HepG2 (cell line): ENCODE measurements at regions not wholly inside any gene's neighbourhood (a gene's known extent, or its start where the extent isn't known, plus 50 kb on each side); places are given as distances from the start of the nearest gene placed in this dataset.

Source experiments
- BHLHE40 ChIP-seq: IDR thresholded peaks from 2 replicates; pipeline ENCODE4 v1.6.1; 2011; ENCODE audit warnings: low read length, improper control_type of control experiment
- CBX2 ChIP-seq, 2 experiments: fragments of 200-600 bp in 1 of 2; sonication (generic); formaldehyde crosslinking in 1 of 2; IDR thresholded peaks; 2 replicates each; pipeline versions ENCODE4 v1.7.0 to v1.8.1; 2018 to 2022; ENCODE audit warnings: low read depth in 2 of 2, low read length in 1 of 2, mild to moderate bottlenecking in 1 of 2, missing genetic modification reagents in 1 of 2
- CREM ChIP-seq, 2 experiments: sonication (generic) in 1 of 2; formaldehyde crosslinking in 1 of 2; IDR thresholded peaks; 2 replicates each; pipeline versions ENCODE4 v1.4.0 to v1.6.1; 2016 to 2020; ENCODE audit warnings: antibody characterized with exemption in 1 of 2, mild to moderate bottlenecking in 1 of 2, missing genetic modification reagents in 1 of 2
- DNMT1 ChIP-seq: sonication (generic); formaldehyde crosslinking; IDR thresholded peaks from 2 replicates; pipeline ENCODE4 v1.5.1; 2020; ENCODE audit warnings: mild to moderate bottlenecking, missing genetic modification reagents
- HMG20A ChIP-seq: IDR thresholded peaks from 2 replicates; pipeline ENCODE4 v1.6.1; 2016; ENCODE audit warnings: borderline replicate concordance
- KDM4B ChIP-seq: sonication (generic); formaldehyde crosslinking; IDR thresholded peaks from 2 replicates; pipeline ENCODE4 v1.4.0; 2020; ENCODE audit warnings: missing genetic modification reagents
- MIER2 ChIP-seq: IDR thresholded peaks from 2 replicates; pipeline ENCODE4 v1.6.1; 2016; ENCODE audit warnings: missing biosample characterization, missing genetic modification reagents
- SOX13 ChIP-seq, 3 experiments: fragments of 450-650 bp in 1 of 3; sonication (generic) in 1 of 3; formaldehyde crosslinking in 1 of 3; IDR thresholded peaks in 2 of 3; conservative IDR thresholded peaks in 1 of 3; 2 replicates each; pipeline versions ENCODE4 v1.5.0 to v1.6.1; 2016 to 2020; ENCODE audit warnings: antibody characterized with exemption in 1 of 3, mild to moderate bottlenecking in 1 of 3, missing compliant biosample characterization in 1 of 3, missing genetic modification reagents in 1 of 3, moderate library complexity in 1 of 3
- STAG1 ChIP-seq: sonication (generic); formaldehyde crosslinking; IDR thresholded peaks from 2 replicates; pipeline ENCODE4 v1.4.0; 2020; ENCODE audit warnings: missing genetic modification reagents
- TARDBP ChIP-seq: sonication (generic); formaldehyde crosslinking; IDR thresholded peaks from 2 replicates; pipeline ENCODE4 v1.8.0; 2022; ENCODE audit warnings: mild to moderate bottlenecking, missing genetic modification reagents
- ZNF337 ChIP-seq: sonication (generic); formaldehyde crosslinking; IDR thresholded peaks from 2 replicates; pipeline ENCODE4 v1.5.1; 2020; ENCODE audit warnings: missing genetic modification reagents, low read depth, mild to moderate bottlenecking, borderline replicate concordance
- ZNF33B ChIP-seq: sonication (generic); formaldehyde crosslinking; IDR thresholded peaks from 2 replicates; pipeline ENCODE4 v1.5.1; 2020; ENCODE audit warnings: mild to moderate bottlenecking, missing genetic modification reagents
- ZNF383 ChIP-seq: sonication (generic); formaldehyde crosslinking; IDR thresholded peaks from 2 replicates; pipeline ENCODE4 v1.4.0; 2020; ENCODE audit warnings: missing genetic modification reagents, mild to moderate bottlenecking, borderline replicate concordance
- ZNF441 ChIP-seq: sonication (generic); formaldehyde crosslinking; IDR thresholded peaks from 2 replicates; pipeline ENCODE4 v1.7.0; 2021; ENCODE audit warnings: missing genetic modification reagents, borderline replicate concordance
- ZNF547 ChIP-seq: sonication (generic); formaldehyde crosslinking; IDR thresholded peaks from 2 replicates; pipeline ENCODE4 v1.5.1; 2020; ENCODE audit warnings: mild to moderate bottlenecking, missing genetic modification reagents
- ZNF570 ChIP-seq: sonication (generic); formaldehyde crosslinking; IDR thresholded peaks from 2 replicates; pipeline ENCODE4 v1.4.0; 2020; ENCODE audit warnings: mild to moderate bottlenecking, missing genetic modification reagents, borderline replicate concordance
- ZNF766 ChIP-seq: sonication (generic); formaldehyde crosslinking; IDR thresholded peaks from 2 replicates; pipeline ENCODE4 v1.5.0; 2020; ENCODE audit warnings: missing genetic modification reagents, borderline replicate concordance
- TF ChIP-seq, protein P1 (sequence below): sonication (generic); formaldehyde crosslinking; conservative IDR thresholded peaks from 2 replicates; pipeline ENCODE4 v1.4.0; 2020; ENCODE audit warnings: mild to moderate bottlenecking, missing genetic modification reagents, moderate library complexity
- TF ChIP-seq, protein P2 (sequence below): sonication (generic); formaldehyde crosslinking; IDR thresholded peaks from 2 replicates; pipeline ENCODE4 v1.5.1; 2020; ENCODE audit warnings: missing genetic modification reagents, mild to moderate bottlenecking, borderline replicate concordance
- TF ChIP-seq, protein P3 (sequence below): IDR thresholded peaks from 2 replicates; pipeline ENCODE4 v1.6.1; 2012; ENCODE audit warnings: inconsistent platforms
- TF ChIP-seq, protein P4 (sequence below): sonication (generic); formaldehyde crosslinking; IDR thresholded peaks from 2 replicates; pipeline ENCODE4; 2020; ENCODE audit warnings: missing genetic modification reagents, mild to moderate bottlenecking, borderline replicate concordance

DNA sequence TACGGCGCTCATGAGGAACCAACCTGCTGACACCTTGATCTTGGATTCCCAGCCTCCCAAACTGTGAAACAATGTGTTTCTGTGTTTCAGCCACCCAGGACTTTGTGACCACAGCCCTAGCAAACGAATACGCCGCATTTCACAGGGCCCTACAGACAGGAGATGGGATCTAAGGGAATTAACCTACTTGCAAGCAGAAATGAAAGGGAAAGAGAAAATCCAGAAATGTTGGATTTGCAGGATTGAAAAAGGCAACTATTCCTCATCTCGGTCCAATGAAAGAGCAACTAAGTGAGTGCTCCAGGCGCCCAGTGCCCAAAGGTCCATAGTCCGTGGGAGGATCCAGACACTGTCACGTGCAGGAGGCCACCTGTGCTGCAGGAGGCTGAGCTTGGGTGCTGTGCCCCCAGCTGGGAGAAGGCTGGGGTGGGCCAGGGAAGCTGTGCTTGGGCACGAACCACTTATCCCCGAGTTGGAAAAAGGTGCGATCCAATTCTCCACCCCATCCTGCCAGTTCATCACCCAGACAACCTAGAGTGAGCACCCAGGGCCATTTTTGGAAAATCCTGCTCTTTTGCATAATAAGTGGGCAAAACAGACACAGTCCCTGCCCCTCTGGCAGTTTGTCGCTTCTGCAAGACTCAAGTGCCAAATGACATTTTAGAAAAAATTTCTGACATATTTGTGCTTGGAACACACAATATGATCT, 177.9 kb downstream of the C9orf50 start (continued):
- TF ChIP-seq SOX13 (IDR thresholded peaks at IDR 0.05) (no peak), SOX13 (CRISPR knock-in tag; conservative IDR thresholded peaks at IDR 0.05 in 1 of 2, IDR thresholded peaks at IDR 0.05 in 1 of 2) (peak in 1 of 2 experiments; percentile 57; a peak in 1 of 4 replicates), STAG1 (CRISPR knock-in tag) (peak; percentile 35), ZNF33B (0 out of 2 replicates have a peak, but pooled peaks have one; percentile 13), MIER2 (peak; percentile 26; the same call in 1 of the 2 replicates), BHLHE40 (peak; percentile 98), DNMT1 (no peak), TARDBP (CRISPR knock-in tag) (peak; percentile 78), ZNF383 (no peak), HMG20A (CRISPR knock-in tag) (peak; percentile 35; the same call in 1 of the 2 replicates), ZNF766 (CRISPR knock-in tag) (no peak), ZNF570 (no peak), ZNF441 (CRISPR knock-in tag) (no peak; the same call in 1 of the 2 replicates), ZNF547 (CRISPR knock-in tag) (0 out of 2 replicates have a peak, but pooled peaks have one; percentile 42), ZNF337 (no peak), CBX2 (IDR thresholded peaks at IDR 0.05; ENCODE audit: low read depth, low read length) (no peak), CBX2 (CRISPR knock-in tag; IDR thresholded peaks at IDR 0.05; ENCODE audit: low read depth) (0 out of 2 replicates have a peak, but pooled peaks have one; percentile 58), KDM4B (CRISPR knock-in tag) (no peak), CREM (IDR thresholded peaks at IDR 0.05) (0 out of 2 replicates have a peak, but pooled peaks have one; percentile 30), CREM (CRISPR knock-in tag; IDR thresholded peaks at IDR 0.05) (no peak)
- TF ChIP-seq, protein P1, sequence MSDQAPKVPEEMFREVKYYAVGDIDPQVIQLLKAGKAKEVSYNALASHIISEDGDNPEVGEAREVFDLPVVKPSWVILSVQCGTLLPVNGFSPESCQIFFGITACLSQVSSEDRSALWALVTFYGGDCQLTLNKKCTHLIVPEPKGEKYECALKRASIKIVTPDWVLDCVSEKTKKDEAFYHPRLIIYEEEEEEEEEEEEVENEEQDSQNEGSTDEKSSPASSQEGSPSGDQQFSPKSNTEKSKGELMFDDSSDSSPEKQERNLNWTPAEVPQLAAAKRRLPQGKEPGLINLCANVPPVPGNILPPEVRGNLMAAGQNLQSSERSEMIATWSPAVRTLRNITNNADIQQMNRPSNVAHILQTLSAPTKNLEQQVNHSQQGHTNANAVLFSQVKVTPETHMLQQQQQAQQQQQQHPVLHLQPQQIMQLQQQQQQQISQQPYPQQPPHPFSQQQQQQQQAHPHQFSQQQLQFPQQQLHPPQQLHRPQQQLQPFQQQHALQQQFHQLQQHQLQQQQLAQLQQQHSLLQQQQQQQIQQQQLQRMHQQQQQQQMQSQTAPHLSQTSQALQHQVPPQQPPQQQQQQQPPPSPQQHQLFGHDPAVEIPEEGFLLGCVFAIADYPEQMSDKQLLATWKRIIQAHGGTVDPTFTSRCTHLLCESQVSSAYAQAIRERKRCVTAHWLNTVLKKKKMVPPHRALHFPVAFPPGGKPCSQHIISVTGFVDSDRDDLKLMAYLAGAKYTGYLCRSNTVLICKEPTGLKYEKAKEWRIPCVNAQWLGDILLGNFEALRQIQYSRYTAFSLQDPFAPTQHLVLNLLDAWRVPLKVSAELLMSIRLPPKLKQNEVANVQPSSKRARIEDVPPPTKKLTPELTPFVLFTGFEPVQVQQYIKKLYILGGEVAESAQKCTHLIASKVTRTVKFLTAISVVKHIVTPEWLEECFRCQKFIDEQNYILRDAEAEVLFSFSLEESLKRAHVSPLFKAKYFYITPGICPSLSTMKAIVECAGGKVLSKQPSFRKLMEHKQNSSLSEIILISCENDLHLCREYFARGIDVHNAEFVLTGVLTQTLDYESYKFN, result peak; percentile 81
- TF ChIP-seq, protein P2, sequence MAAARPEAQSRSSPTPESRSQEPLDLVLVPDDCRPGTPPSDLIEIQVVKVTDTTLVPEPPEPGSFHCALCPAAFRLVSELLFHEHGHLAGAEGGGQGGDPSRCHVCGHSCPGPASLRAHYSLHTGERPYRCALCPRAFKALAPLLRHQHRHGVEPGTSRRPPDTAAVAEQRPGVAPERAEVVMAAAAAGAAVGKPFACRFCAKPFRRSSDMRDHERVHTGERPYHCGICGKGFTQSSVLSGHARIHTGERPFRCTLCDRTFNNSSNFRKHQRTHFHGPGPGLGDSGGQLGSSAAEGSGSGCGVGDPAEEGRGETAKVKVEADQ (CRISPR knock-in tag), result no peak
- TF ChIP-seq, protein P3, sequence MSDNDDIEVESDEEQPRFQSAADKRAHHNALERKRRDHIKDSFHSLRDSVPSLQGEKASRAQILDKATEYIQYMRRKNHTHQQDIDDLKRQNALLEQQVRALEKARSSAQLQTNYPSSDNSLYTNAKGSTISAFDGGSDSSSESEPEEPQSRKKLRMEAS, result peak; percentile 84
- TF ChIP-seq, protein P4, sequence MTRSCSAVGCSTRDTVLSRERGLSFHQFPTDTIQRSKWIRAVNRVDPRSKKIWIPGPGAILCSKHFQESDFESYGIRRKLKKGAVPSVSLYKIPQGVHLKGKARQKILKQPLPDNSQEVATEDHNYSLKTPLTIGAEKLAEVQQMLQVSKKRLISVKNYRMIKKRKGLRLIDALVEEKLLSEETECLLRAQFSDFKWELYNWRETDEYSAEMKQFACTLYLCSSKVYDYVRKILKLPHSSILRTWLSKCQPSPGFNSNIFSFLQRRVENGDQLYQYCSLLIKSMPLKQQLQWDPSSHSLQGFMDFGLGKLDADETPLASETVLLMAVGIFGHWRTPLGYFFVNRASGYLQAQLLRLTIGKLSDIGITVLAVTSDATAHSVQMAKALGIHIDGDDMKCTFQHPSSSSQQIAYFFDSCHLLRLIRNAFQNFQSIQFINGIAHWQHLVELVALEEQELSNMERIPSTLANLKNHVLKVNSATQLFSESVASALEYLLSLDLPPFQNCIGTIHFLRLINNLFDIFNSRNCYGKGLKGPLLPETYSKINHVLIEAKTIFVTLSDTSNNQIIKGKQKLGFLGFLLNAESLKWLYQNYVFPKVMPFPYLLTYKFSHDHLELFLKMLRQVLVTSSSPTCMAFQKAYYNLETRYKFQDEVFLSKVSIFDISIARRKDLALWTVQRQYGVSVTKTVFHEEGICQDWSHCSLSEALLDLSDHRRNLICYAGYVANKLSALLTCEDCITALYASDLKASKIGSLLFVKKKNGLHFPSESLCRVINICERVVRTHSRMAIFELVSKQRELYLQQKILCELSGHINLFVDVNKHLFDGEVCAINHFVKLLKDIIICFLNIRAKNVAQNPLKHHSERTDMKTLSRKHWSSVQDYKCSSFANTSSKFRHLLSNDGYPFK, result peak; percentile 58; the same call in 1 of the 2 replicates
